Fibroblast of the aortic adventitia (primary cell): ENCODE measurements at regions not wholly inside any gene's neighbourhood (a gene's known extent, or its start where the extent isn't known, plus 50 kb on each side); places are given as distances from the start of the nearest gene placed in this dataset.
A peak's percentile ranks its signal among the peaks of the same experiment; 100 is the strongest.

Experiments
- DNase-seq: peaks from one replicate; pipeline ENCODE4 v3.0.0-alpha.2; 2010; ENCODE audit warnings: low read depth
- H3K4me3 ChIP-seq: 2 replicates; pipeline ENCODE4 v1.5.1; 2011; ENCODE audit warnings: low read depth, mild to moderate bottlenecking, control low read depth, low read length, moderate library complexity
- CTCF ChIP-seq: IDR thresholded peaks from 2 replicates; pipeline ENCODE4 v1.5.1; 2011; ENCODE audit warnings: mild to moderate bottlenecking, low read length, control low read depth, inconsistent platforms; ENCODE audit not compliant: insufficient read depth

- no peak overlapping the region for H3K4me3 ChIP-seq
- TF ChIP-seq CTCF = no peak
Observed at GRCh38 chr13:21837841-21838551, 167.1 kb downstream of the FGF9 start.

GRCh38 chr13:21846605-21847004 is 175.7 kb downstream of the FGF9 start:
- DNase-seq = no peak
- H3K4me3 ChIP-seq = no peak overlapping the region
- TF ChIP-seq CTCF = no peak

More at GRCh38 chr13:21837841-21838551, 167.1 kb downstream of the FGF9 start:
- peak; percentile 2 for DNase-seq

GRCh38 chr13:21849323-21849722 is 178.4 kb downstream of the FGF9 start:
- H3K4me3 ChIP-seq = no peak overlapping the region
- DNase-seq = peak; percentile 3
- TF ChIP-seq CTCF = no peak

GRCh38 chr13:21850013-21851006 is 179.4 kb downstream of the FGF9 start:
- no peak for TF ChIP-seq CTCF
- peak; percentile 13 for DNase-seq

GRCh38 chr13:21852043-21852442 is 181.2 kb downstream of the FGF9 start:
- peak; percentile 4 for DNase-seq
- no peak for TF ChIP-seq CTCF
- H3K4me3 ChIP-seq = no peak overlapping the region

More at GRCh38 chr13:21850013-21851006, 179.4 kb downstream of the FGF9 start:
- no peak overlapping the region for H3K4me3 ChIP-seq

GRCh38 chr13:21853779-21854178 is 182.9 kb downstream of the FGF9 start:
- no peak for DNase-seq
- TF ChIP-seq CTCF = no peak
- no peak overlapping the region for H3K4me3 ChIP-seq
